Fibroblast of lung (primary cell): ENCODE measurements at regions not wholly inside any gene's neighbourhood (a gene's known extent, or its start where the extent isn't known, plus 50 kb on each side); places are given as distances from the start of the nearest gene placed in this dataset.

ENCODE experiments used
- DNase-seq, 2 donors: peaks; one replicate each; pipeline versions ENCODE4 v3.0.0 to v3.0.0-alpha.2; 2010; ENCODE audit warnings: low read depth in 2 of 2
- H2AFZ ChIP-seq: 2 replicates; pipeline ENCODE4 v1.5.1; 2012; ENCODE audit warnings: low read length, control low read depth, inconsistent platforms
- H3K27ac ChIP-seq: 2 replicates; pipeline ENCODE4 v1.5.1; 2011; ENCODE audit warnings: low read length, control low read depth; ENCODE audit not compliant: insufficient read depth
- H3K27me3 ChIP-seq: 2 replicates; pipeline ENCODE4 v1.5.1; 2011; ENCODE audit warnings: mild to moderate bottlenecking, low read length; ENCODE audit not compliant: control insufficient read depth, insufficient read depth
- H3K36me3 ChIP-seq: 2 replicates; pipeline ENCODE4 v1.5.1; 2011; ENCODE audit warnings: low read length; ENCODE audit not compliant: control insufficient read depth, insufficient read depth
- H3K4me1 ChIP-seq: 2 replicates; pipeline ENCODE4 v1.5.1; 2011; ENCODE audit warnings: low read length; ENCODE audit not compliant: control insufficient read depth, insufficient read depth; ENCODE audit errors: extremely low read depth
- H3K4me2 ChIP-seq: 2 replicates; pipeline ENCODE4 v1.5.1; 2011; ENCODE audit warnings: low read length, control low read depth; ENCODE audit not compliant: insufficient read depth; ENCODE audit errors: extremely low read depth
- H3K4me3 ChIP-seq, 4 experiments: fragments of 200-600 bp in 1 of 4; sonication (generic) in 1 of 4; replicated peaks in 1 of 4; 2 replicates each; pipeline ENCODE4 v1.5.1; 2011 to 2016; ENCODE audit warnings: low read length in 4 of 4, low read depth in 3 of 4, mild to moderate bottlenecking in 3 of 4, control low read depth in 2 of 4, inconsistent platforms in 1 of 4, mixed read lengths in 1 of 4; ENCODE audit not compliant: insufficient read depth in 1 of 4; ENCODE audit errors: control extremely low read depth in 1 of 4
- H3K79me2 ChIP-seq: 2 replicates; pipeline ENCODE4 v1.5.1; 2012; ENCODE audit warnings: mild to moderate bottlenecking, low read length, inconsistent platforms; ENCODE audit not compliant: control insufficient read depth, insufficient read depth
- H3K9ac ChIP-seq: 2 replicates; pipeline ENCODE4 v1.5.1; 2011; ENCODE audit warnings: mild to moderate bottlenecking, low read length, control low read depth; ENCODE audit not compliant: insufficient read depth
- H3K9me3 ChIP-seq: 2 replicates; pipeline ENCODE4 v1.5.1; 2012; ENCODE audit warnings: low read depth, low read length; ENCODE audit not compliant: control insufficient read depth, insufficient read depth
- H4K20me1 ChIP-seq: 2 replicates; pipeline ENCODE4 v1.5.1; 2011; ENCODE audit warnings: low read length; ENCODE audit not compliant: control insufficient read depth, insufficient read depth; ENCODE audit errors: extremely low read depth
- CTCF ChIP-seq, 2 donors: IDR thresholded peaks in 1 of 2; conservative IDR thresholded peaks in 1 of 2; 1 replicate in 1 of 2; 2 replicates in 1 of 2; pipeline ENCODE4 v1.5.1; 2011 to 2012; ENCODE audit warnings: low read length in 2 of 2, control low read depth in 1 of 2, inconsistent platforms in 1 of 2, low read depth in 1 of 2, mild to moderate bottlenecking in 1 of 2
- EZH2 ChIP-seq: IDR thresholded peaks from 2 replicates; pipeline ENCODE4 v1.5.1; 2012; ENCODE audit warnings: low read length, control low read depth, mild to moderate bottlenecking; ENCODE audit errors: missing control alignments

- Histone ChIP-seq H3K79me2 (no peaks in the 10 kb centered on the region), H3K4me2 (no peak overlapping the region), H3K9me3 (no peaks in the 10 kb centered on the region), H3K36me3 (no peaks in the 10 kb centered on the region), H4K20me1 (no peaks in the 10 kb centered on the region), H3K4me3 (no peak overlapping the region), H3K4me1 (no peaks in the 10 kb centered on the region), H3K27me3 (no peaks in the 10 kb centered on the region), H3K27ac (no peak overlapping the region), H2AFZ (no peak overlapping the region), H3K9ac (no peak overlapping the region)
- TF ChIP-seq EZH2, result no peak
- TF ChIP-seq CTCF (conservative IDR thresholded peaks at IDR 0.05 in 1 of 2, IDR thresholded peaks at IDR 0.05 in 1 of 2; ENCODE audit: low read depth in 1 of 2, low read length in 2 of 2), result no peak
- DNase-seq, result no peak
These were observed 360.0 kb downstream of the HINT1 start for GRCh38 chr5:130805036-130805435.

DNA sequence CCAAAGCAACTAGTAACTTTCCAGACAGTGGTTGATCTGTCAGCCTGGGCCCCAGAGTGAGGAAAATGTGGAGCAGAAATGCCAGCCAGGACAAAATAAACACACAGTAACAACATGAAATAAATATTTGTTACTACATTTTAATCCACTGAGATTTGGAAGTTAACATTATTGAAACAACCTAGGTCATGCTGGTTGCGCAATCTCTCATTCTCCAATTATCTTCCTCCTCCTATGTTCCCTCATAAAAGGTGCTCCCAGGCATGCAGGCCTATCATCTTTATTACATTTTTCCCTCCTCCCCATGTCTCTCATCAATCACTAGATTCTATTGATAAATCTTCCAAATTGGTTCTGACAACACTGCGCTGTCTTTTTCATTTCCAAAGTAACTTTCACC is 363.1 kb downstream of the HINT1 start:
- Histone ChIP-seq H3K4me1 (no peaks in the 10 kb centered on the region), H3K4me3 (no peak overlapping the region), H3K27me3 (no peaks in the 10 kb centered on the region), H3K9ac (no peak overlapping the region), H3K9me3 (no peaks in the 10 kb centered on the region), H4K20me1 (no peaks in the 10 kb centered on the region), H3K4me2 (no peak overlapping the region), H3K36me3 (no peaks in the 10 kb centered on the region), H3K27ac (no peak overlapping the region), H2AFZ (no peak overlapping the region), H3K79me2 (no peaks in the 10 kb centered on the region)
- TF ChIP-seq CTCF (conservative IDR thresholded peaks at IDR 0.05 in 1 of 2, IDR thresholded peaks at IDR 0.05 in 1 of 2; ENCODE audit: low read depth in 1 of 2, low read length in 2 of 2) (no peak), EZH2 (no peak)
- no peak for DNase-seq

- Histone ChIP-seq H3K36me3 (no peaks in the 10 kb centered on the region), H3K4me3 (no peak overlapping the region), H3K4me2 (no peak overlapping the region), H3K9ac (no peak overlapping the region), H3K79me2 (no peaks in the 10 kb centered on the region), H3K27me3 (no peaks in the 10 kb centered on the region), H3K27ac (no peak overlapping the region), H3K9me3 (no peaks in the 10 kb centered on the region), H2AFZ (no peak overlapping the region), H3K4me1 (no peaks in the 10 kb centered on the region), H4K20me1 (no peaks in the 10 kb centered on the region)
- TF ChIP-seq CTCF (conservative IDR thresholded peaks at IDR 0.05 in 1 of 2, IDR thresholded peaks at IDR 0.05 in 1 of 2; ENCODE audit: low read depth in 1 of 2, low read length in 2 of 2), result no peak
- no peak for TF ChIP-seq EZH2
- no peak for DNase-seq
These were observed 366.0 kb downstream of the HINT1 start for GRCh38 chr5:130799015-130799414.
